ENCODE measurements at regions not wholly inside any gene's neighbourhood (a gene's known extent, or its start where the extent isn't known, plus 50 kb on each side); places are given as distances from the start of the nearest gene placed in this dataset.
"Not testable (repeated sequence)": the region's sequence is repeated elsewhere in the genome, so short reads cannot be mapped to it uniquely, and the experiment has no call there.

- H3K27me3 Mint-ChIP-seq (ENCODE audit: low read depth), result peaks cover 10% of the 10 kb centered on the region
These were observed 655.7 kb upstream of the ITGA1 start for GRCh38 chr5:52132053-52132452.

GRCh38 chr5:52134013-52134650, 653.6 kb upstream of the ITGA1 start:
- no peaks in the 10 kb centered on the region for H3K9me3 Mint-ChIP-seq (ENCODE audit: low read depth)
- no peak for DNase-seq (ENCODE audit: low spot score)
- peaks cover 4% of the 10 kb centered on the region for H3K27me3 Mint-ChIP-seq (ENCODE audit: low read depth)
- H3K4me1 Mint-ChIP-seq (ENCODE audit: low read depth), result no peaks in the 10 kb centered on the region
- H3K36me3 Mint-ChIP-seq (ENCODE audit: low read depth), result no peaks in the 10 kb centered on the region
- no peak overlapping the region for H3K4me3 Mint-ChIP-seq (ENCODE audit: unreplicated experiment)
- H3K27ac Mint-ChIP-seq (ENCODE audit: unreplicated experiment), result no peak overlapping the region
- no peak for TF ChIP-seq CTCF (IDR thresholded peaks at IDR 0.05)

More at GRCh38 chr5:52132053-52132452, 655.7 kb upstream of the ITGA1 start:
- H3K4me3 Mint-ChIP-seq (ENCODE audit: unreplicated experiment), result no peak overlapping the region
- TF ChIP-seq CTCF (IDR thresholded peaks at IDR 0.05), result no peak
- H3K4me1 Mint-ChIP-seq (ENCODE audit: low read depth), result no peaks in the 10 kb centered on the region
- no peak overlapping the region for H3K27ac Mint-ChIP-seq (ENCODE audit: unreplicated experiment)
- no peaks in the 10 kb centered on the region for H3K36me3 Mint-ChIP-seq (ENCODE audit: low read depth)
- no peak for DNase-seq (ENCODE audit: low spot score)
- peaks cover 8% of the 10 kb centered on the region for H3K9me3 Mint-ChIP-seq (ENCODE audit: low read depth)

- no peak for TF ChIP-seq CTCF (IDR thresholded peaks at IDR 0.05)
- H3K36me3 Mint-ChIP-seq (ENCODE audit: low read depth), result no peaks in the 10 kb centered on the region
- H3K27me3 Mint-ChIP-seq (ENCODE audit: low read depth), result peaks cover 3% of the 10 kb centered on the region
- no peak overlapping the region for H3K27ac Mint-ChIP-seq (ENCODE audit: unreplicated experiment)
- H3K9me3 Mint-ChIP-seq (ENCODE audit: low read depth), result no peaks in the 10 kb centered on the region
- no peak overlapping the region for H3K4me3 Mint-ChIP-seq (ENCODE audit: unreplicated experiment)
- no peaks in the 10 kb centered on the region for H3K4me1 Mint-ChIP-seq (ENCODE audit: low read depth)
- no peak for DNase-seq (ENCODE audit: low spot score)
These were observed 647.7 kb upstream of the ITGA1 start for GRCh38 chr5:52139888-52140615.

GRCh38 chr5:52148679-52149078, 639.0 kb upstream of the ITGA1 start:
- H3K9me3 Mint-ChIP-seq (ENCODE audit: low read depth), result no peaks in the 10 kb centered on the region
- no peaks in the 10 kb centered on the region for H3K4me1 Mint-ChIP-seq (ENCODE audit: low read depth)
- DNase-seq (ENCODE audit: low spot score), result no peak
- no peak overlapping the region for H3K4me3 Mint-ChIP-seq (ENCODE audit: unreplicated experiment)
- peaks cover 7% of the 10 kb centered on the region for H3K27me3 Mint-ChIP-seq (ENCODE audit: low read depth)
- no peaks in the 10 kb centered on the region for H3K36me3 Mint-ChIP-seq (ENCODE audit: low read depth)
- H3K27ac Mint-ChIP-seq (ENCODE audit: unreplicated experiment), result no peak overlapping the region
- TF ChIP-seq CTCF (IDR thresholded peaks at IDR 0.05), result no peak

- no peak overlapping the region for H3K27ac Mint-ChIP-seq (ENCODE audit: unreplicated experiment)
- no peaks in the 10 kb centered on the region for H3K4me1 Mint-ChIP-seq (ENCODE audit: low read depth)
- H3K4me3 Mint-ChIP-seq (ENCODE audit: unreplicated experiment), result no peak overlapping the region
- no peaks in the 10 kb centered on the region for H3K9me3 Mint-ChIP-seq (ENCODE audit: low read depth)
- H3K36me3 Mint-ChIP-seq (ENCODE audit: low read depth), result no peaks in the 10 kb centered on the region
- H3K27me3 Mint-ChIP-seq (ENCODE audit: low read depth), result peaks cover 13% of the 10 kb centered on the region
- DNase-seq (ENCODE audit: low spot score), result no peak
- no peak for TF ChIP-seq CTCF (IDR thresholded peaks at IDR 0.05)
These were observed 637.2 kb upstream of the ITGA1 start for GRCh38 chr5:52150501-52150900.

GRCh38 chr5:52156809-52157208, 630.9 kb upstream of the ITGA1 start:
- not testable (repeated sequence) for H3K4me3 Mint-ChIP-seq (ENCODE audit: unreplicated experiment); H3K36me3 Mint-ChIP-seq (ENCODE audit: low read depth); DNase-seq (ENCODE audit: low spot score); H3K27ac Mint-ChIP-seq (ENCODE audit: unreplicated experiment); H3K9me3 Mint-ChIP-seq (ENCODE audit: low read depth); H3K4me1 Mint-ChIP-seq (ENCODE audit: low read depth)
- peaks cover 13% of the 10 kb centered on the region for H3K27me3 Mint-ChIP-seq (ENCODE audit: low read depth)

- not testable (repeated sequence) for H3K9me3 Mint-ChIP-seq (ENCODE audit: low read depth); H3K4me1 Mint-ChIP-seq (ENCODE audit: low read depth); DNase-seq (ENCODE audit: low spot score); H3K4me3 Mint-ChIP-seq (ENCODE audit: unreplicated experiment); H3K36me3 Mint-ChIP-seq (ENCODE audit: low read depth); H3K27ac Mint-ChIP-seq (ENCODE audit: unreplicated experiment); H3K27me3 Mint-ChIP-seq (ENCODE audit: low read depth)
These were observed 621.9 kb upstream of the ITGA1 start for GRCh38 chr5:52165806-52166205.
